Bone marrow (tissue), 2 donors: ENCODE measurements at regions not wholly inside any gene's neighbourhood (a gene's known extent, or its start where the extent isn't known, plus 50 kb on each side); places are given as distances from the start of the nearest gene placed in this dataset.

ENCODE experiments used
- DNase-seq, 2 donors: peaks; one replicate each; lab custom pipeline; 2025; lab: John Stamatoyannopoulos, UW

- DNase-seq = no peak
Measured at GRCh38 chr2:156647377-156648010, 211.3 kb downstream of the GPD2 start.

DNA sequence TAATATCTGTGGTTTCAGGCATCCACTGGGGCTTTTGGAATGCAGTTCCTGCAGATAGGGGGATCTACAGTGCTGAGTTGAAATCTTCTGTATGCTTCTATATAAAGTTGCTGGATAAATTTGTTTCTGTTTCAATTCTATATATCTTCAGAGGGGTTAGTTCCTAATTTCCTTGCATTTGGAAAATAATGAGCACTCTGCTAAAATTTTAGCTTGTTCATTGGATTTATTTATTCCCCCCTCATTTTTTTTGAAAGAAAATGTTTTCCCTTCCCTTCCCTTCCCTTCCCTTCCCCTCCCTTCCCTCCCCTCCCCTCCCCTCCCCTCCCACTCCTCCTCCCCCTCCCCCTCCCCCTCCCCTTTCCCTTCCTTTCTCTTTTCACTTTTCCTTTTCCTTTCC lies 212.3 kb downstream of the GPD2 start:
- no peak for DNase-seq

DNA sequence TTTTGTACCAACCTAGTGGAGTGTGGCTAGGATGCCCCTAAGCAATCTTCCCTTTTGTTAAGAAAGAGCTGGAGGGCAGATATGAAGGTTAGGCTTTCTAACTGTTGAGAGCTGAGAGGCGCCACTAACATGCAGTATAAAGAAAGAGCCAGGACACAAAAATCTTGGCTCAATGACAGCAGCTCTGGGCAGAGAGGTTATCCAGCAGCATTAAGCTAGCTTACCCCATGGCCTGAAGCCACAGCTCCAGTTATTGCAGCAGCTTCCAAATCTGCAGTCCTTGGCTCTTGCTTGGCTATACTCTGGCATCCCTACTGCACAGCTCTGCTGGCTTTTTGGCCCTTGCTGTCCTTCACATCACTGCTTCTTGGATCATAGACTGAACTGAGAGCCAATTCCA lies 213.4 kb downstream of the GPD2 start:
- DNase-seq = no peak

- DNase-seq = no peak
Measured at GRCh38 chr2:156652691-156653090, 216.5 kb downstream of the GPD2 start.

- DNase-seq = no peak
Measured at GRCh38 chr2:156653675-156654074, 217.5 kb downstream of the GPD2 start.

DNA sequence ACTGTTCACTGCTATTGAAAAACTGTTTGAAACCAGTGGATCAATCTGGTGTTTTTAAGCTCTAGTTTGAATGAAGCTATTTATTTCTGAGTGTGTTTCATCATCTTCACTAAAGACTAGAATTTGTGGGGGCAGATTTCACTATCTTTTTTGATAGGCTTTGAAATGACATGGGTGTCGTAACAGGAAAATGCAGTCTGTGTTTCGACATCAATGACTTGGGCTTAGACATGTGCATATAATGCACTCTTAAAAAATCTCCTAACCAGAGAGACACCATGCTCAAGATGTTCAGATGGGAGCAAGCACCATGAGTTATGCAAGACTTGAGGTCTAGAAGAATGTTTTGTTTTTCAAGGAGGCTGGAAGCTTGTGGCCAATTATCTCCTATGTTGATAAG lies 221.6 kb downstream of the GPD2 start:
- no peak for DNase-seq

DNA sequence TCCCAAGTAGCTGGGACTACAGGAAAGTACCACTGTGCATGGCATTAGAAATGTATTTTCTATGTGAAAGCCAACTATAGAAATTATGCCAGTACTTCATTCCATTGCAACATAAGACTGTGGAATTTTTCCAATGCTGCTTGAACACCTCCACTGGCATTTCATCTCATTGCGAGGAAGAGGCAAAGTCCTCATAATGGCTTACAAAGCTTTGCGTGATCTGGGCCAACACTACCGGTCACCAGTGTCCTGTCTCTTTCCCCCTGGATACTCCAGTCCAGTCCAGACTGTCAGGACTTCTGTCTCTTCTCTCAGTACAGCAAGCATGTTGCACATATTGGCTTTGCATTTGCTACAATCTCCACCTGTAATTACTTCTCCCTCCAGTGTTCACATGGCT lies 223.5 kb downstream of the GPD2 start:
- DNase-seq = no peak

DNA sequence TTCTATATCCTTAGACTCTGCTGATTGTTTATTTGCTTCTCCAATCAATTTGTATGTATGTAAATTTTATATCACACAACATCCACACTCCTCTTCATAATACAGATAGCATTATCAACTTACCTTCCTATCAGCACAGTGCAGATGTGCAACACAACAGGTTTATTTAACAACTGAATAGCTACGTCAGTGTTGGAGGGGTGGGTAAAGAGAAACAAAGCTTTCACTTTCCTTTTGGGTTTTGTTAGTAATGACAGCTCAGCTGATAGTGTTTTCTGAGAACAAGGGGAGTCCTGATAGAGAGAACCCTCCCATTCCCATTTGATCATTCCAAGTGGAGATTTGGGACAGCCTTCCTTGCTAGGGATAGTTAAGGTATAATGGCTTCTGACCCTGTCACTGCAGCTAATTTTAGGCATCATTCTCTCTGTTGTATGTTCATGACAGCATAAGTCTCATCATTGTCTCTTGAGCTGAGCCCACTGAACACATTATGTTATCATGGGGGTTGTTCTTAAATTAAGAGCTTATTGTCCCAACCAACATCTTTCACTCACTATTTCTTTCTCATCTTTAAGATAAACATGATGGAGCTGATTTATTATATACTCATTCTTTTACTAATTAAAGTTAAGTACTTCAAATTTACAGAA lies 227.7 kb downstream of the GPD2 start:
- DNase-seq = no peak

DNA sequence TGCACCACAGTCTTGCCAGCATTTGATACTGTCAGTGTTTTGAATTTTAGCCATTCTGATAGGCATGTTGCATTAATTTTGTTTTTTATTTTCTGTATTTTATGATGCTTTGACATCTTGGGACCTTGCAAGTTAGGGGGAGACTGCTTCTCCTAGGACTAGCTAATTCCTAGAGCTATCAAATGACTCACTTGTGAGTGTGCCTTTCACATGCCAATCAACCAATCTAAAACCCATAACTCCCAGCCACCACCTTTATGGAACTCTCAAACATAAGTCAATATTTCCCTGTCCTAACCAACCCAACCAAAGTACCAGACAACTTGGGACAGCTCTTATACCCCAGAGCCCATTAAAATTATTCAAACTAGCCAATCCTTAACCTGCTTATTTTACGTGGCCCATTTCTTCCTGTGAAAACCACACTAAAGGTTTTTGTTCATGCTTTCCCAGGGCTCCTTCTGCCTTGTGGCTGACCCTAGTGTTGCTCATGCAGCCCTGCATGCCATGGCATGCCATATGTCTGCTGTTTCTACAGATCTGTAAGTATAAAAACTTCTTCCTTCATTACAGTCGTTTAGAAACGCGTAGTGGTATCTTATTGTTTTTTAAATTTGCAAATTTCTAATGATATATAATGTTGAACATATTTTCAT lies 230.1 kb downstream of the GPD2 start:
- DNase-seq = no peak

DNA sequence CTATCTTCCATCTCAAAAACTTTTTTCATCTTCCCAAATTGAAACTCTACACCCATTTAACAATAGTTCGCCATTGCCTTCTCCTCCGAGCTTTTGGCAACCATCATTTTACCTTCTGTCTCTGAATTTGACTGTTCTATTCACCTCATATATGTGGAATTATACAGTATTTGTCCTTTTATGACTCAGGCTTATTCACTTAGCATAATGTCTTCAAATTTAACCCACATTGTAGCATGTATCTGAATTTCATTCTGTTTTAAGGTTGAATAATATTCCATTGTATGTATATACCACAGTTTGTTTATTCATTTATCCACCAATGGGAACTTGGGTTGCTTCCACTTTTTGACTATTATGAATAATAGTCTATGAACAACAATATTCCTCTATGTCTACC lies 233.9 kb downstream of the GPD2 start:
- DNase-seq = no peak

GRCh38 chr2:156671706-156672361 lies 235.7 kb downstream of the GPD2 start:
- DNase-seq = no peak

DNA sequence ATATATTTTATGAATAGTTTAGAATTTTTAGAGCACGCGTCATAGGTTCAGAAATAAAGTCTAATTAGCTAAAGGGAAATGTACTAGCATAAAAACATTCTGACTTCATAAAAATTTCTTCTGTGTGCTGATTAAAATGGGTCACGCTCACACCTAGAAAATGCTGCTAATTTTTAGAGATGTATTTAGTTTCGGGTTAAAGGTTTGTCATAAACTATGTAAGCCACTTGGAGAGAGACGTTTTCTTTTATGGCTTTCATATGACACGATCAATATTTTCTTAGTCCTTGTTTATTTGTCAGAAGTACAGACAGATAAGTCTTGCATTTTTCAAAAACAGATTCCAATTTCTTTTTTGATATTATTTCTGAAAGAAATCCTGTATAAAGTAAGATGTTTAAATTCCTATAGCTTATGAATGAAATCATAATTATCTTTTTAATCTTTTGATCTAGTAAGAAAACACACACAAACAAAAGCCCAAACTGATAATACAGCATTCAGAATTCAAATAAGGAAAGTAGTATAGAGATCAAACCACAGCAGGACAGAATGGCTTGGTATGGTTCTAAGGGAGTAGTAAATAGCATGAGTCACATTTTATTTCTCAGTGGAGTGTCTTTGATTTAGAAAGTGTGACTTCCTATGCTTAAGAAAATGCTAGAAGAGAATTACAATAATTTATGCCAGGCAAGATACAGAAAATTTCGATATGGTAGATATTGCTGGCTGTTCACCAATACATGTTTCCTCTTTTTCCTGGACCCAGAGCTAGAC lies 236.6 kb downstream of the GPD2 start:
- no peak for DNase-seq

DNA sequence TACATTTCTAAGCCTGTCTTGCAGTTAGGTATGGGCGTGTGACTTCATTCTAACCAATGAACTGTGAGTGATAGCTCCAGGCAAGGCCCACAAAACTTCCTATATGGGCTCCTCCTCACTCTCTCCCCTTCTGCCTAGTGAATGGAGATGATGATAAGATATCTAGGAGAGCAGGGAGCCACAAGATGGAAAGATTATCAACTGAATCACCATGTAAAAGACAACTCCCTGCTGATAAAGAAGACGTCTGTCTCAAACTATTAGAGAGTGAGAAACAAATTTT lies 237.1 kb downstream of the GPD2 start:
- no peak for DNase-seq

GRCh38 chr2:156673981-156674380 lies 237.8 kb downstream of the GPD2 start:
- DNase-seq = no peak

GRCh38 chr2:156675896-156676295 lies 239.7 kb downstream of the GPD2 start:
- DNase-seq = no peak

- no peak for DNase-seq
Measured at GRCh38 chr2:156679820-156680219, 243.6 kb downstream of the GPD2 start.

DNA sequence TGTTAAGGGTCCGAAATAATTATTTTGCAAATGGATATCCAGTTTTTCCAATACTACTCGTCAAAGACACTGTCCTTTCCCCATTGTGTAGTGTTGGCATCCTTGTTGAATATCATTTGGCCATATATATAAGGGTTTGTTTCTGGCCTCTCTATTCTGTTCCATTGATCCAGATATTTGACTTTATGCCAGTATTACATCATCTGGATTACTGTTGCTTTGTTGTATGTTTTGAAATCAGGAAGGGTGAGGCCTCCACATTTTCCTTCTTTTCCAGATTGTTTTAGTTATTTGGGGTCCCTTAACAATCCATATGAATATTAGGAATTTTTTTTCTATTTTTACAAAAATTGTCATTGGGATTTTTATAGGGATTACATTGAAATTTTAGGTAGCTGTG lies 244.1 kb downstream of the GPD2 start:
- no peak for DNase-seq

- no peak for DNase-seq
Measured at GRCh38 chr2:156687126-156687525, 250.9 kb downstream of the GPD2 start.

- DNase-seq = no peak
Measured at GRCh38 chr2:156687715-156688114, 251.5 kb downstream of the GPD2 start.

DNA sequence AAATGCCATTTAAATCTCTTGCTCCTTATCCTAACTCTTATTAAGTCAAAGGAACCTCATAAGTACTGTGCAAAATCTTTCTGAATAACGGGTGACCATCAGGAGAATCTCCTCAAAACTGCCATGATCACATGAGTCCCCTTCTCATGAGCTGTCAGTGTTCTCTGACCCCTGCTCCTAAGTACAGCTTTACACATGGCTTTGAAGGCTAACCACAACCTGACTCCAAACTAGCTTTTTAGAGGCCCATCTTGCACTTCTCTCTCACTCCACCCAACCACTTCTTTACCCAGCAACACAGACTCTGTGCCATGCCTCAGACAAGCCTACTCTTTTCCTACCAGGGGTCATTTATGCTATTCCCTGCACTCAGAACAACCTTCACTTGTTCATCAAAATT lies 253.8 kb downstream of the GPD2 start:
- no peak for DNase-seq

DNA sequence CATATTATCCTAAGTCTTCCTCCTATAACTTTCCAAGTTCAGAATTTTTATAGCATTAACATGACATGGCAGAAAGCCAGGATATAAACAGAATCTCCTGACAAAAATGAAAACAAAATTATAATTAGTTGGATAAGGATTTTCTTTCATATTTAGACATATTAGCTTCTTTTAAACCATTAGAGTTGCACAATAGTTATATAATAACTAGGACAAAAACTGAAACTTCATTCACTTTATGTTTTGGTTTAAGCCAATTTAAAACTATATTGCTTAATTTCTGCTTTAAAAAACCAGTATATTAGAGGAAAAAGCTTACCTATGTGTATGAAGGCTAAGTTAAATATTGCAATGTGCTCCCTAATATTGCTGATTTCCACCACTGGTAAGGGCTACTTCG lies 254.8 kb downstream of the GPD2 start:
- DNase-seq = no peak

DNA sequence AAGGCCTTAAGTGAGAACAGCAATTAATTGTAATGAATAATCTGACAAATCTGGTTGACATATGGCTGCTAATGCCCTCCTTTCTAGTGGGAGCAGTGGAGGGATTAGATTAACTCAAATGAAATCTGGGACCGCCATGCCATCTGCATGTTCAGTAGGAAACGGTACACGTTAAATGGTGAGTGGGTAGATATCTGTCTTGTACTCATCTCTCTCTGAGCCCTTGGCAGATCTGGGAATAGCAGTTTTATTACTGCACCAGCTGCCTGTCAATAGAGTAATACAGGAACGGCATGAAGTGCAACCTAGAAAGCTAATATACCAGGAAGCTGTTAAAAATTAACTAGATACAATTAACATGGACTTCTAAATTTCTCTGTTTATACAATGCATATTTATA lies 258.8 kb downstream of the GPD2 start:
- DNase-seq = no peak

DNA sequence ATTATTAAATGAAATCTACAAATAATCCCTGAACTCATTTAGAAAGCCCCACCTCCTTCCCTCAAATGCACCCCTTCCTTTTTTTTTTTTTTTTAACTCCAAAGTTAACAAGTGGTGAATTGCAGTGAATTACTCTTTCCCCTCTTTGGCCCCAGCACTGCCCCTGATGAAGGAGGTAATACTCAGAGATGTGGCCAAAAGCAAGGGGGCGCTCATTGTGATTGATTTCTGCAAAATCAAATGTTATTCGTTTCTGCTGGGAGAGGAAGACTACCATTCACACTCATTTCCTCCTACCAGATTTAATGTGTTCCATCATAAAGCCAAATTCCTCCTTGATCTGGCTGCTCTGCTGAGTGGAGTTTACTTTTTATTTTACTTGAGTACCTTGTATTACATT lies 259.4 kb downstream of the GPD2 start:
- no peak for DNase-seq
